Left renal cortex interstitium (tissue), 4 donors: ENCODE measurements at regions not wholly inside any gene's neighbourhood (a gene's known extent, or its start where the extent isn't known, plus 50 kb on each side); places are given as distances from the start of the nearest gene placed in this dataset.

Experiments used
- DNase-seq, 4 donors: peaks; one replicate each; pipeline ENCODE4 v3.0.0-alpha.2; 2013; ENCODE audit warnings: low read depth in 4 of 4, low spot score in 2 of 4, missing footprints in 1 of 4

DNA sequence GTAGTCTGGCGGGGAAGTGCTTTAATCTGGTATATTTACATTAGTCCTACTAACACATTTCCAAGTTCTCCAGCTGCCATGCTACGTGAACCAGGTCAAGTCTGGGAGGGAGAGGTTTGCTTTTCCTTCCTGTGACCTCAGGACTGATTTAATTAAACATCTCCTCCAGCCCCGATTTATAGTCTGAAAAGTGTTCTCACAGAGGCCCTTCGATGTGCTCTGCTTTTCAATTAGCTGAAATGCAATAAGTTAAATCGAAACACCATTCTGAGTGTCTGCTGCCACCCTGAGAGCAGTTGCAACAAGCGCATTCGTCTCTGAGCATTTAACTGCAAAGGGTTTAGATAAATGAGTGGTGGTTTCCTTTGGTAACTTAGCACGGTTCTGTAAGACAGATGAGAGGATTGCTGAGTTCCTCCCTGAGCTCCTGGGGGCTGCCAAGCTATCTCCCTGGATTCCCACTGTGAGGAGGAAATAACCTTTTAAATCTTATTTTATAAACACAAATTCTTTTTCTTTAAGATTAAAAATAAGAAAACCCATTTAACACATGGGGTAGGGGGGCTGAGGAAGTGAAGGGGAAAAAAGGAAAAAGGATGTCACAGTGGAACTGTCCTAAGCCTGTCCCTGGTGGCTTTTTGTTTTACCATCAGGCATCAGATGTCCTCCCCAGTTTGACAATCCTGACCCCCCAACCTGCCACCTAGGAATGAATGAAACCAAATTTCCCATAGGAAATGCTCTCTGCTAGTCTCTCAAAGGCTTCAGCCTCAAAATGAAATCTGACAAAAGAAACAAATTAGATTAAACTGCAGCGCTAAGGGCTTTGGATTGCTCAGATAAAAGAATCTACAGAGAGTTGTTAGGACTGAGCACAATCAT lies 56.5 kb upstream of the CREB1 start:
- peak; percentile 34 to 83 (median 72) for DNase-seq

- no peak for DNase-seq
Measured at GRCh38 chr2:207473931-207474235, 55.9 kb upstream of the CREB1 start.

DNA sequence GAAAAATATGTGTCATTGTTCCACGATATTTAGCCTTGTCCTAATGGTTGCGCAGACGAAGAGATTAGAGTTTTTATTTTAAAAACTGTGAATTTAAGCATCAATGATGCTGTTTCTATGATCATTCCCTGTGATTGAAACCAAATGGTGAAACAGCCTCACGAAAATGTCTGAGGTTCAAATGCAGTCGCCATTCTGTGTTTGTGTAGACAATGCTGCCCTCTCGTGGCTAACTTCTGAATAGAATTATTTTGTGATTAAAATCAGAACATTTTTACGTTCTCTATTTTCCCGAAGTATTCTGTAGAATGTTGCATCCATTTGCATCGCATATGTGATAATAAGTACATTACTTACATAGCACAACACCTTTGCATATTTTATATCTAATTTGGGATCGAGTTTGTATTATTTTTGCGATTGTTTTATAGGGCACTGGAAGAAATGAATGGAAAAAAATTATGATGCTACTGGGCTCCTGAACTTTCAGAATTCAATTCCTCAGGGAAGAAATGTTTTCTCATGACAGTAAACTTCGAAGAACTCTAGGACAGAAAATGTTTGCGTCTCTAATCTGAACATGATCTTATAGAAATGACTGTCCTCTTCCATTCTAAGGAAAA lies 54.8 kb upstream of the CREB1 start:
- DNase-seq = peak in 3 of 4 donors; percentile 28 to 38 (median 31)

GRCh38 chr2:207475546-207475945 lies 54.2 kb upstream of the CREB1 start:
- no peak for DNase-seq

- DNase-seq = no peak
Measured at GRCh38 chr2:207477896-207478295, 51.9 kb upstream of the CREB1 start.

- DNase-seq = no peak
Measured at GRCh38 chr2:207478572-207478971, 51.2 kb upstream of the CREB1 start.

DNA sequence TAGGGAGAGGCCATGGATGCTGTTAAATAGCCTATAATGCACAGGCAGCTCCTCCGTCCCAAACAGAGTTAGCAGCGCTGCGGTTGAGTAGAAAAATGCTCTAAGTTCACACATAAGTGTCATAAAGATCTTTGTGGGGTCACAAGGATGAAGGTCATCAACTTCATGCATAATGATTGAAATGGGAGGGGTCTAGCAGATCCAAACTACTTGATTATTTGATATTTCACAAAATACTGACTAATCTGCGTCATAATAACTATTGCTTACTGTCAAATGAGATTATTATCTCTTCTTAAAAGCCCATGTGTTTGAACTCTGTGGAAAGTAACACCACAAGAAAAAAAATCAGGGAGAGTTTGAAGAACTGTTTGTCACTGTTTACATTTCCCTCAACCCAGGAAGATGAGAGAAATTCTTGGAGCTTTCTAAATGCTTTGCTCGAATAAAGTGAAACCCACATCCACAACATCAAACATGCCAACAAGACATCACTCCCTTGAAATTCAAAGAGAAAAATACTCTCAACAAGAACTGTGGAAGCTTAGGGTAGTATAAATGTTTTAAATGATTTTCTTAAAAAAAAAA lies 50.5 kb upstream of the CREB1 start:
- no peak for DNase-seq
